Aorta (tissue), 5 donors: ENCODE measurements at regions not wholly inside any gene's neighbourhood (a gene's known extent, or its start where the extent isn't known, plus 50 kb on each side); places are given as distances from the start of the nearest gene placed in this dataset.

Experiments used
- ATAC-seq: fragments of 200-7000 bp; cut with Tn5 transposase; one replicate; pipeline ENCODE4 v1.9.1; 2022; ENCODE audit warnings: moderate library complexity; ENCODE audit not compliant: low FRiP score
- DNase-seq, 2 donors: peaks; one replicate each; pipeline ENCODE4 v3.0.0-alpha.2; 2020
- H3K27ac ChIP-seq, 2 donors: one replicate each; pipeline ENCODE4 v1.5.1; 2013; ENCODE audit warnings: low read length in 2 of 2, mild to moderate bottlenecking in 2 of 2, moderate library complexity in 2 of 2, control low read depth in 1 of 2, inconsistent platforms in 1 of 2, low read depth in 1 of 2
- H3K27me3 ChIP-seq, 2 donors: one replicate each; pipeline ENCODE4 v1.6.1; 2013; ENCODE audit warnings: control low read depth in 1 of 2, low read length in 1 of 2, mild to moderate bottlenecking in 1 of 2, moderate library complexity in 1 of 2; ENCODE audit not compliant: insufficient read depth in 2 of 2, control insufficient read depth in 1 of 2
- H3K36me3 ChIP-seq, 2 donors: one replicate each; pipeline ENCODE4 v1.6.1; 2013; ENCODE audit warnings: control low read depth in 1 of 2, low read length in 1 of 2, mild to moderate bottlenecking in 1 of 2; ENCODE audit not compliant: insufficient read depth in 2 of 2, control insufficient read depth in 1 of 2
- H3K4me1 ChIP-seq, 2 donors: one replicate each; pipeline ENCODE4 v1.6.1; 2013; ENCODE audit warnings: low read length in 2 of 2, control low read depth in 1 of 2, mild to moderate bottlenecking in 1 of 2, moderate library complexity in 1 of 2; ENCODE audit not compliant: insufficient read depth in 2 of 2, control insufficient read depth in 1 of 2
- H3K4me3 ChIP-seq, 2 donors: one replicate each; pipeline ENCODE4 v1.5.1; 2013; ENCODE audit warnings: low read length in 2 of 2, control low read depth in 1 of 2, mild to moderate bottlenecking in 1 of 2
- H3K9me3 ChIP-seq: one replicate; pipeline ENCODE4 v1.6.1; 2013; ENCODE audit warnings: mild to moderate bottlenecking, low read length; ENCODE audit not compliant: control insufficient read depth
- WGBS, 2 donors: extraction: QIAGEN DNeasy Blood & Tissue Kit; methylation state at CpG; one replicate each; pipeline ENCODE4 v1.1.7; 2013; 5-methylcytosine and 5-hydroxymethylcytosine counted together
- intact Hi-C, 2 donors: fragments of 100-400 bp; cut with DNase I; formaldehyde crosslinking; loops; one replicate each; pipeline versions ENCODE4 v1.14.2 to v1.15.0; 2022
- donor health status: healthy with polysubstance abuse.
- donor health status: Bipolar disorder and iron deficiency.
- donor health status: DM: no; HTN: no; CAD: no.
- donor health status: DM: no; HTN: no; CAD: no.
- donor health status: DM: yes; HTN: yes; CAD: no.

GRCh38 chr6:147808640-147809039, 300.1 kb downstream of the SAMD5 start:
- 63 to 77% methylated on average over 4 of the region's 4 CpGs for WGBS, 2 donors
- peaks cover 4% of the 10 kb centered on the region for H3K9me3 ChIP-seq
- H3K4me1 ChIP-seq = no peaks in the 10 kb centered on the region
- intact Hi-C loops = no loop called here
- H3K36me3 ChIP-seq = no peaks in the 10 kb centered on the region
- no peak overlapping the region for H3K4me3 ChIP-seq
- ATAC-seq = no peak
- no peaks in the 10 kb centered on the region for H3K27me3 ChIP-seq
- no peak overlapping the region for H3K27ac ChIP-seq
- no peak for DNase-seq

- DNase-seq (no peak), ATAC-seq (no peak)
- 93 to 94% methylated on average over 6 of the region's 6 CpGs for WGBS, 2 donors
- intact Hi-C loops = no loop called here
- H3K4me3 ChIP-seq = no peak overlapping the region
- H3K9me3 ChIP-seq = no peaks in the 10 kb centered on the region
- H3K27me3 ChIP-seq = no peaks in the 10 kb centered on the region
- no peak overlapping the region for H3K27ac ChIP-seq
- H3K36me3 ChIP-seq = no peaks in the 10 kb centered on the region
- no peaks in the 10 kb centered on the region for H3K4me1 ChIP-seq
Measured at GRCh38 chr6:147811913-147812629, 303.6 kb downstream of the SAMD5 start.

- H3K36me3 ChIP-seq = no peaks in the 10 kb centered on the region
- DNase-seq (no peak), ATAC-seq (no peak)
- H3K27me3 ChIP-seq = no peaks in the 10 kb centered on the region
- intact Hi-C loops = no loop called here
- no peak overlapping the region for H3K4me3 ChIP-seq
- H3K4me1 ChIP-seq = no peaks in the 10 kb centered on the region
- no peaks in the 10 kb centered on the region for H3K9me3 ChIP-seq
- WGBS, 2 donors = 90 to 95% methylated on average over 4 of the region's 4 CpGs
- H3K27ac ChIP-seq = no peak overlapping the region
Measured at GRCh38 chr6:147817042-147817689, 308.7 kb downstream of the SAMD5 start.

- no peaks in the 10 kb centered on the region for H3K9me3 ChIP-seq
- ATAC-seq = no peak
- no peaks in the 10 kb centered on the region for H3K27me3 ChIP-seq
- DNase-seq = no peak
- no peak overlapping the region for H3K4me3 ChIP-seq
- 91 to 93% methylated on average over 6 of the region's 6 CpGs for WGBS, 2 donors
- intact Hi-C loops = no loop called here
- H3K4me1 ChIP-seq = no peaks in the 10 kb centered on the region
- H3K27ac ChIP-seq = no peak overlapping the region
- H3K36me3 ChIP-seq = no peaks in the 10 kb centered on the region
Measured at GRCh38 chr6:147820520-147820919, 312.0 kb downstream of the SAMD5 start.

- no peak for DNase-seq
- intact Hi-C loops = no loop called here
- 53 to 56% methylated on average over 14 of the region's 14 CpGs for WGBS, 2 donors
- no peak overlapping the region for H3K27ac ChIP-seq
- ATAC-seq = no peak
- H3K4me3 ChIP-seq = no peak overlapping the region
- H3K4me1 ChIP-seq = no peaks in the 10 kb centered on the region
- H3K27me3 ChIP-seq = no peaks in the 10 kb centered on the region
- no peaks in the 10 kb centered on the region for H3K36me3 ChIP-seq
- no peaks in the 10 kb centered on the region for H3K9me3 ChIP-seq
Measured at GRCh38 chr6:147821295-147821897, 312.9 kb downstream of the SAMD5 start.

- no peaks in the 10 kb centered on the region for H3K9me3 ChIP-seq
- no peak for DNase-seq
- H3K4me3 ChIP-seq = no peak overlapping the region
- intact Hi-C loops = no loop called here
- H3K4me1 ChIP-seq = no peaks in the 10 kb centered on the region
- ATAC-seq = no peak
- 79 to 82% methylated on average over 2 of the region's 2 CpGs for WGBS, 2 donors
- H3K27ac ChIP-seq = no peak overlapping the region
- H3K36me3 ChIP-seq = no peaks in the 10 kb centered on the region
- no peaks in the 10 kb centered on the region for H3K27me3 ChIP-seq
Measured at GRCh38 chr6:147823936-147824335, 315.4 kb downstream of the SAMD5 start.

- Histone ChIP-seq H3K4me1 (no peaks in the 10 kb centered on the region), H3K27ac (no peak overlapping the region), H3K27me3 (no peaks in the 10 kb centered on the region), H3K9me3 (peaks cover 2% of the 10 kb centered on the region), H3K36me3 (no peaks in the 10 kb centered on the region), H3K4me3 (no peak overlapping the region)
- no peak for ATAC-seq
- DNase-seq = no peak
- 90 to 96% methylated on average over 2 of the region's 2 CpGs for WGBS, 2 donors
- intact Hi-C loops = no loop called here
Measured at GRCh38 chr6:147825848-147826247, 317.4 kb downstream of the SAMD5 start.

- WGBS, 2 donors = 91 to 93% methylated on average over 4 of the region's 4 CpGs
- DNase-seq = no peak
- intact Hi-C loops = no loop called here
Measured at GRCh38 chr6:147826698-147827097, 318.2 kb downstream of the SAMD5 start.

GRCh38 chr6:147829418-147829817, 320.9 kb downstream of the SAMD5 start:
- H3K4me3 ChIP-seq = no peak overlapping the region
- H3K27me3 ChIP-seq = no peaks in the 10 kb centered on the region
- no peak overlapping the region for H3K27ac ChIP-seq
- no peaks in the 10 kb centered on the region for H3K36me3 ChIP-seq
- no peak for ATAC-seq
- no peaks in the 10 kb centered on the region for H3K4me1 ChIP-seq
- peaks cover 2% of the 10 kb centered on the region for H3K9me3 ChIP-seq
- WGBS, 2 donors = 94 to 96% methylated on average over 1 of the region's 1 CpG
- no peak for DNase-seq
- intact Hi-C loops = no loop called here

More at GRCh38 chr6:147826698-147827097, 318.2 kb downstream of the SAMD5 start:
- no peaks in the 10 kb centered on the region for H3K36me3 ChIP-seq
- ATAC-seq = no peak
- no peak overlapping the region for H3K27ac ChIP-seq
- no peaks in the 10 kb centered on the region for H3K4me1 ChIP-seq
- no peaks in the 10 kb centered on the region for H3K27me3 ChIP-seq
- peaks cover 2% of the 10 kb centered on the region for H3K9me3 ChIP-seq
- no peak overlapping the region for H3K4me3 ChIP-seq
